Loucy (cell line): ENCODE measurements at regions not wholly inside any gene's neighbourhood (a gene's known extent, or its start where the extent isn't known, plus 50 kb on each side); places are given as distances from the start of the nearest gene placed in this dataset.

Experiments used
- H2AFZ ChIP-seq: fragments of 200-600 bp; sonication (generic); 2 replicates; pipeline ENCODE4 v1.6.0; 2016; ENCODE audit warnings: antibody characterized with exemption, mild to moderate bottlenecking, low read length, moderate library complexity
- H3F3A ChIP-seq: fragments of 200-600 bp; 2 replicates; pipeline ENCODE4 v1.6.0; 2016; ENCODE audit warnings: antibody characterized with exemption, low read depth, mild to moderate bottlenecking
- H3K27me3 ChIP-seq: fragments of 200-600 bp; sonication (generic); 2 replicates; pipeline ENCODE4 v1.6.1; 2014; ENCODE audit warnings: low read length, mild to moderate bottlenecking; ENCODE audit not compliant: insufficient read depth, poor library complexity, severe bottlenecking
- H3K36me3 ChIP-seq: fragments of 200-600 bp; sonication (generic); 2 replicates; pipeline ENCODE4 v1.6.1; 2016; ENCODE audit warnings: low read length; ENCODE audit not compliant: insufficient read depth
- H3K4me1 ChIP-seq: fragments of 200-600 bp; sonication (generic); 2 replicates; pipeline ENCODE4 v1.5.1; 2014; ENCODE audit warnings: low read length, mild to moderate bottlenecking; ENCODE audit not compliant: insufficient read depth, poor library complexity, severe bottlenecking
- H3K4me2 ChIP-seq: fragments of 200-600 bp; sonication (generic); 2 replicates; pipeline ENCODE4 v1.6.0; 2014; ENCODE audit warnings: antibody characterized with exemption, low read length, low read depth, mild to moderate bottlenecking; ENCODE audit not compliant: poor library complexity, severe bottlenecking
- H3K4me3 ChIP-seq: fragments of 200-600 bp; sonication (generic); 2 replicates; pipeline ENCODE4 v1.5.1; 2014; ENCODE audit warnings: low read length, mild to moderate bottlenecking, mixed read lengths; ENCODE audit not compliant: poor library complexity, severe bottlenecking
- H3K79me2 ChIP-seq: fragments of 200-600 bp; sonication (generic); 2 replicates; pipeline ENCODE4 v1.6.1; 2014; ENCODE audit warnings: low read length; ENCODE audit not compliant: insufficient read depth
- H3K9ac ChIP-seq: fragments of 200-600 bp; sonication (generic); 2 replicates; pipeline ENCODE4 v1.6.0; 2014; ENCODE audit warnings: mild to moderate bottlenecking, low read depth, low read length, moderate library complexity; ENCODE audit not compliant: poor library complexity, severe bottlenecking
- H3K9me2 ChIP-seq: fragments of 200-600 bp; sonication (generic); replicated peaks from 2 replicates; pipeline ENCODE4 v1.6.1; 2016; ENCODE audit warnings: low read depth, low read length, mixed read lengths
- H3K9me3 ChIP-seq: fragments of 200-600 bp; sonication (generic); 2 replicates; pipeline ENCODE4 v1.6.1; 2014; ENCODE audit warnings: mild to moderate bottlenecking, antibody characterized with exemption, low read length, low read depth; ENCODE audit not compliant: insufficient read depth
- H4K20me1 ChIP-seq: fragments of 200-600 bp; sonication (generic); 2 replicates; pipeline ENCODE4 v1.6.0; 2014; ENCODE audit warnings: antibody characterized with exemption, low read length, mild to moderate bottlenecking; ENCODE audit not compliant: insufficient read depth, poor library complexity, severe bottlenecking
- EZH2phosphoT487 ChIP-seq: fragments of 200-600 bp; IDR thresholded peaks from 2 replicates; pipeline ENCODE4 v1.6.1; 2018; ENCODE audit warnings: antibody characterized with exemption, mild to moderate bottlenecking, moderate library complexity, borderline replicate concordance
- TF ChIP-seq, protein P1 (sequence below): fragments of 200-600 bp; sonication (generic); conservative IDR thresholded peaks from 2 replicates; pipeline ENCODE4 v1.5.1; 2014; ENCODE audit warnings: mild to moderate bottlenecking, antibody characterized with exemption, low read length

DNA sequence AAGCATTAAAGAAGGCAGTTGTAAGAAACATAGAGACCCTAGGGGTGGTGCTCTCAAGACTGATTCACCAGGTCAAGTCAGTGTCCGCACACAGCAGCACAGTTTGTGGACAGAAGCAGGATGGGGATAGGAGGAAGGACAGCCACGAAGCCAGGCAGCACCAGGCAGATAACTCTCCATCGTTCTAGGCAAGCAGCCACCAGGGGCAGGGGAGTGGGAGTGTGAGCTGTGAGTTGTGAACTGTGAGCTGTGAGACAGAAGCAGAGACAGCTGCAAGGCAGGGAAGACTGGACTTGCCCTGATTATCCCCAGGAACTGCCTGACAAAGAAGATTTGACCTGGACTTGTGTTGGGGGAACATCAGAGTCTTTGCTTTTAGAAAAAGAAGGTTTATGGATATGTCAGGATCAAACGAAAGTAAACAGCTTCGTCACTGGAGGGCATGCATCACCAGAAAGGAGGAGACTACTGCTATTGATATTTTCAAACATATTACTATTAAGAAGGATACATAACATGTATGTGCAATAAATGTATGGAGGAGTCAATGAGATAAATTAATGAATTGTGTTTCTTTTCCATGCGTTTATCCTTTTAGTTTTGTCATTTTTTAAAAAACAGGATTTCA, 286.1 kb downstream of the IRS2 start:
- H3K9me2 ChIP-seq, result no peaks in the 10 kb centered on the region

GRCh38 chr13:109497917-109498316, 288.5 kb downstream of the IRS2 start:
- Histone ChIP-seq H3K9me2 (no peaks in the 10 kb centered on the region), H3K36me3 (no peaks in the 10 kb centered on the region), H3K9me3 (no peaks in the 10 kb centered on the region), H3K79me2 (no peaks in the 10 kb centered on the region), H3F3A (no peaks in the 10 kb centered on the region), H3K9ac (no peak overlapping the region), H3K4me3 (no peak overlapping the region), H3K4me2 (no peak overlapping the region), H2AFZ (no peak overlapping the region), H3K4me1 (no peaks in the 10 kb centered on the region), H4K20me1 (no peaks in the 10 kb centered on the region), H3K27me3 (no peaks in the 10 kb centered on the region)
- no peak for TF ChIP-seq EZH2phosphoT487
- TF ChIP-seq, protein P1, sequence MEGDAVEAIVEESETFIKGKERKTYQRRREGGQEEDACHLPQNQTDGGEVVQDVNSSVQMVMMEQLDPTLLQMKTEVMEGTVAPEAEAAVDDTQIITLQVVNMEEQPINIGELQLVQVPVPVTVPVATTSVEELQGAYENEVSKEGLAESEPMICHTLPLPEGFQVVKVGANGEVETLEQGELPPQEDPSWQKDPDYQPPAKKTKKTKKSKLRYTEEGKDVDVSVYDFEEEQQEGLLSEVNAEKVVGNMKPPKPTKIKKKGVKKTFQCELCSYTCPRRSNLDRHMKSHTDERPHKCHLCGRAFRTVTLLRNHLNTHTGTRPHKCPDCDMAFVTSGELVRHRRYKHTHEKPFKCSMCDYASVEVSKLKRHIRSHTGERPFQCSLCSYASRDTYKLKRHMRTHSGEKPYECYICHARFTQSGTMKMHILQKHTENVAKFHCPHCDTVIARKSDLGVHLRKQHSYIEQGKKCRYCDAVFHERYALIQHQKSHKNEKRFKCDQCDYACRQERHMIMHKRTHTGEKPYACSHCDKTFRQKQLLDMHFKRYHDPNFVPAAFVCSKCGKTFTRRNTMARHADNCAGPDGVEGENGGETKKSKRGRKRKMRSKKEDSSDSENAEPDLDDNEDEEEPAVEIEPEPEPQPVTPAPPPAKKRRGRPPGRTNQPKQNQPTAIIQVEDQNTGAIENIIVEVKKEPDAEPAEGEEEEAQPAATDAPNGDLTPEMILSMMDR, result no peak

More for the DNA sequence above, 286.1 kb downstream of the IRS2 start:
- Histone ChIP-seq H4K20me1 (no peaks in the 10 kb centered on the region), H3K36me3 (no peaks in the 10 kb centered on the region), H3K9me3 (no peaks in the 10 kb centered on the region), H3K4me1 (no peaks in the 10 kb centered on the region), H3K4me2 (no peak overlapping the region), H3K9ac (no peak overlapping the region), H3F3A (no peaks in the 10 kb centered on the region), H2AFZ (no peak overlapping the region), H3K27me3 (no peaks in the 10 kb centered on the region), H3K79me2 (no peaks in the 10 kb centered on the region), H3K4me3 (no peak overlapping the region)
- TF ChIP-seq, protein P1, result no peak
- TF ChIP-seq EZH2phosphoT487, result no peak

- Histone ChIP-seq H3K4me1 (no peaks in the 10 kb centered on the region), H2AFZ (no peak overlapping the region), H3F3A (no peaks in the 10 kb centered on the region), H3K27me3 (no peaks in the 10 kb centered on the region), H3K4me2 (no peak overlapping the region), H4K20me1 (no peaks in the 10 kb centered on the region), H3K79me2 (no peaks in the 10 kb centered on the region), H3K9ac (no peak overlapping the region), H3K9me2 (no peaks in the 10 kb centered on the region), H3K36me3 (no peaks in the 10 kb centered on the region), H3K4me3 (no peak overlapping the region), H3K9me3 (no peaks in the 10 kb centered on the region)
- TF ChIP-seq, protein P1, result no peak
- TF ChIP-seq EZH2phosphoT487, result no peak
Measured at GRCh38 chr13:109496216-109496615, 290.2 kb downstream of the IRS2 start.
